GM12865 (cell line): ENCODE measurements at regions not wholly inside any gene's neighbourhood (a gene's known extent, or its start where the extent isn't known, plus 50 kb on each side); places are given as distances from the start of the nearest gene placed in this dataset.

Experiments used
- DNase-seq: peaks from one replicate; pipeline ENCODE4 v3.0.0; 2010; ENCODE audit warnings: low read depth
- H3K4me3 ChIP-seq: 2 replicates; pipeline ENCODE4 v1.5.1; 2011; ENCODE audit warnings: mild to moderate bottlenecking, low read depth, low read length, control low read depth
- CTCF ChIP-seq: IDR thresholded peaks from 2 replicates; pipeline ENCODE4 v1.5.1; 2011; ENCODE audit warnings: low read length, control low read depth, low read depth, inconsistent platforms; ENCODE audit not compliant: insufficient read depth; ENCODE audit errors: missing control alignments

GRCh38 chr11:133715602-133716001 lies 129.7 kb downstream of the SPATA19 start:
- no peak for TF ChIP-seq CTCF
- no peak overlapping the region for H3K4me3 ChIP-seq
- DNase-seq, result no peak

- no peak for DNase-seq
- no peak overlapping the region for H3K4me3 ChIP-seq
- TF ChIP-seq CTCF, result no peak
Observed at GRCh38 chr11:133714471-133715375, 130.6 kb downstream of the SPATA19 start.

GRCh38 chr11:133713844-133714243 lies 131.5 kb downstream of the SPATA19 start:
- TF ChIP-seq CTCF, result no peak
- no peak for DNase-seq
- H3K4me3 ChIP-seq, result no peak overlapping the region

GRCh38 chr11:133713406-133713805 lies 131.9 kb downstream of the SPATA19 start:
- H3K4me3 ChIP-seq, result no peak overlapping the region
- DNase-seq, result no peak
- TF ChIP-seq CTCF, result no peak

- H3K4me3 ChIP-seq, result no peak overlapping the region
- DNase-seq, result no peak
- TF ChIP-seq CTCF, result no peak
Observed at GRCh38 chr11:133712051-133712560, 133.2 kb downstream of the SPATA19 start.

- TF ChIP-seq CTCF, result no peak
- H3K4me3 ChIP-seq, result no peak overlapping the region
- no peak for DNase-seq
Observed at GRCh38 chr11:133711545-133711944, 133.8 kb downstream of the SPATA19 start.
